ENCODE measurements at regions not wholly inside any gene's neighbourhood (a gene's known extent, or its start where the extent isn't known, plus 50 kb on each side); places are given as distances from the start of the nearest gene placed in this dataset.

GRCh38 chr6:93992976-93993375, 573.6 kb upstream of the EPHA7 start:
- H3K4me1 ChIP-seq = peaks cover 4% of the 10 kb centered on the region; the same call in 1 of the 2 replicates
- no peaks in the 10 kb centered on the region for H3K27me3 ChIP-seq (ENCODE audit: low read depth)
- no peaks in the 10 kb centered on the region for H3K36me3 ChIP-seq (replicated peaks)
- H3K4me3 ChIP-seq = no peak overlapping the region
- in situ Hi-C loops (cut with MboI; ENCODE audit: low sequenced_read_pairs) = no loop called here
- no peaks in the 10 kb centered on the region for H3K9me3 ChIP-seq
- peak in 1 of 2 experiments; percentile 60 for DNase-seq (ENCODE audit: low spot score in 2 of 2)

- Histone ChIP-seq H3K9me3 (no peaks in the 10 kb centered on the region), H3K36me3 (replicated peaks) (no peaks in the 10 kb centered on the region), H3K27me3 (ENCODE audit: low read depth) (no peaks in the 10 kb centered on the region), H3K4me3 (no peak overlapping the region), H3K4me1 (peaks cover 4% of the 10 kb centered on the region; the same call in 1 of the 2 replicates)
- no peak for DNase-seq (ENCODE audit: low spot score in 2 of 2)
- in situ Hi-C loops (cut with MboI; ENCODE audit: low sequenced_read_pairs) = no loop called here
Measured at GRCh38 chr6:93989630-93990029, 570.3 kb upstream of the EPHA7 start.

DNA sequence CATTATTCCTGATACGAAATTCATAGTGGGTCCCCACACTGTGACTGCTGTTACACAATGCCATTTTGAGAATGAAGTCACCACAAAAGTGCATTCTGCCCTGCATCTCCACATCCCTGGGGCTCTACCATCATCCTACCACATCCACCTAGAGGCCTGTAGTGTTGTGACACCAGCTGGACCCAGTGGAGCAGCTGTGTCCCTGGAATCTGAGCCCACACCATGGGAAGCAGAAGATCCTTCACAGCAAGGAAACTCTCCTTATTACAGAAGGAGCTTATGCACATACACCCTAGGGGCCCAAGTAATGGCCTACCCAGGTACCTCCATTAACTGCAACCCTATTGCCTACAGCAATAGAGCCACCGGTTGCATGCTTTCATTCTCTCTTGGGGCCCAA, 566.6 kb upstream of the EPHA7 start:
- Histone ChIP-seq H3K27me3 (ENCODE audit: low read depth) (no peaks in the 10 kb centered on the region), H3K9me3 (no peaks in the 10 kb centered on the region), H3K36me3 (replicated peaks) (no peaks in the 10 kb centered on the region), H3K4me3 (no peak overlapping the region), H3K4me1 (no peaks in the 10 kb centered on the region)
- in situ Hi-C loops (cut with MboI; ENCODE audit: low sequenced_read_pairs) = no loop called here
- no peak for DNase-seq (ENCODE audit: low spot score in 2 of 2)

DNA sequence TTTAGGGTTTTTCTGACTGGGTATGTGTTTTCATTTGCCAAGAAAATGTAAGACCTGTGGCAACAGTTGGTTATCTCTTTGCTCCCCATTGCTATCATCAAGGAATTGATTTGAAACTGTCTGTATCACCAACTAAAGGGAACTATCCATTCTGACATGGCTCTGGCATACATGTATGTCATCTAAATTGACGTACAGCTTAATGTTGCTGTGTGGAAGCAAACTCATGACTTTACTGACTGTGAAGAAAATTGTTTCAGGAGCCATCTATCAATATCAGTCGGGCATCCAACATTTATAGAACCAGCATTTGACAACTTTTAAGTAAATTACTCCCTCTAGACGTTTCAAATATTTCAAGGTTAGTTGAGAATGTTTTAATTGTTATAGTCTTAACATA, 555.8 kb upstream of the EPHA7 start:
- in situ Hi-C loops (cut with MboI; ENCODE audit: low sequenced_read_pairs) = no loop called here
- H3K4me3 ChIP-seq = no peak overlapping the region
- H3K27me3 ChIP-seq (ENCODE audit: low read depth) = no peaks in the 10 kb centered on the region
- H3K9me3 ChIP-seq = no peaks in the 10 kb centered on the region
- H3K36me3 ChIP-seq (replicated peaks) = no peaks in the 10 kb centered on the region
- no peak for DNase-seq (ENCODE audit: low spot score in 2 of 2)
- no peaks in the 10 kb centered on the region for H3K4me1 ChIP-seq

- DNase-seq (ENCODE audit: low spot score in 2 of 2) = no peak
- in situ Hi-C loops (cut with MboI; ENCODE audit: low sequenced_read_pairs) = no loop called here
- Histone ChIP-seq H3K4me1 (no peaks in the 10 kb centered on the region), H3K9me3 (no peaks in the 10 kb centered on the region), H3K36me3 (replicated peaks) (no peaks in the 10 kb centered on the region), H3K27me3 (ENCODE audit: low read depth) (no peaks in the 10 kb centered on the region), H3K4me3 (no peak overlapping the region)
Measured at GRCh38 chr6:93974332-93974731, 555.0 kb upstream of the EPHA7 start.

DNA sequence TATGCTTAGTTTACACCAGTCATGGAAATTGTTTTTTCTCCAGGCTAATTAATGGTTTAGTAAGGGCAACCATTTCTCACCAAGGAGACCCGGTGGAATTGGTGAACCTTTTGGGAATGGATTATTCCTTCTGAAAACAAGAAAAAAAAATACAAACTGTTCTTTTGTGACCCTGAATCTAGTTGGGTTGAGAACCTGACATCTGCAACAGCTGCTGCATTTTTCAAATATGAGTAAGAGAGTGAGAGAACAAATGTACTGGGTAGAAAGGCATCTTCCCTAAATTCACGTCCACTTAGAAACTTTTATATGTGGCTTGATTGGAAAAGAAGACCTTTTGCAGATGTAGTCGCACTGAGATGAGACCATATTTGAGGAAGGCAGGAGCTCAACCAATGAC, 553.4 kb upstream of the EPHA7 start:
- in situ Hi-C loops (cut with MboI; ENCODE audit: low sequenced_read_pairs) = no loop called here

GRCh38 chr6:93970684-93971083, 551.3 kb upstream of the EPHA7 start:
- in situ Hi-C loops (cut with MboI; ENCODE audit: low sequenced_read_pairs) = no loop called here
- Histone ChIP-seq H3K4me1 (no peaks in the 10 kb centered on the region), H3K4me3 (no peak overlapping the region), H3K27me3 (ENCODE audit: low read depth) (no peaks in the 10 kb centered on the region), H3K9me3 (no peaks in the 10 kb centered on the region), H3K36me3 (replicated peaks) (no peaks in the 10 kb centered on the region)
- no peak for DNase-seq (ENCODE audit: low spot score in 2 of 2)

More for the DNA sequence above, 553.4 kb upstream of the EPHA7 start:
- no peaks in the 10 kb centered on the region for H3K9me3 ChIP-seq
- no peak for DNase-seq (ENCODE audit: low spot score in 2 of 2)
- no peaks in the 10 kb centered on the region for H3K36me3 ChIP-seq (replicated peaks)
- H3K4me1 ChIP-seq = no peaks in the 10 kb centered on the region
- no peak overlapping the region for H3K4me3 ChIP-seq
- no peaks in the 10 kb centered on the region for H3K27me3 ChIP-seq (ENCODE audit: low read depth)

DNA sequence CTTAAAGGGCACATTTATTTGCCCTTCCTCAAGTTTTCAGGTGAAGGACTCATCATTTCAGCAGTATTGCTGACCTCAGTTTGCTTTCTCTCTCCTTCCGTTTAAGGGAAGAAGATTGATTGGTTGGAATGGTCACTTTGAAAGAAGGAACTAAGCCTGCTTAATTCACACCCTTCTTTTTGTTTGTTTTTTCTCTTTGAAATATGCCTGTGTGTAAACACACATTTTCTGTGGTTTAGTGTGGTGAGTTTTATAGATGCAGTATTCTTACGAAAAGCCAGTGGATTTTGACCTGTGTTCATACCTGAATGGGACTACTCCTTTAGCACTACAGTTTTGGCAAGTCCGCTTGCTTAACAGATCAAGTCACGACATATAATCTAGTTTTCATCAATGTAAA, 548.8 kb upstream of the EPHA7 start:
- no peaks in the 10 kb centered on the region for H3K27me3 ChIP-seq (ENCODE audit: low read depth)
- in situ Hi-C loops (cut with MboI; ENCODE audit: low sequenced_read_pairs) = no loop called here
- H3K4me1 ChIP-seq = peaks cover 12% of the 10 kb centered on the region
- H3K36me3 ChIP-seq (replicated peaks) = no peaks in the 10 kb centered on the region
- no peak for DNase-seq (ENCODE audit: low spot score in 2 of 2)
- no peak overlapping the region for H3K4me3 ChIP-seq
- no peaks in the 10 kb centered on the region for H3K9me3 ChIP-seq

- in situ Hi-C loops (cut with MboI; ENCODE audit: low sequenced_read_pairs) = no loop called here
- DNase-seq (ENCODE audit: low spot score in 2 of 2) = no peak
- Histone ChIP-seq H3K36me3 (replicated peaks) (no peaks in the 10 kb centered on the region), H3K4me3 (no peak overlapping the region), H3K27me3 (ENCODE audit: low read depth) (no peaks in the 10 kb centered on the region), H3K4me1 (peaks cover 12% of the 10 kb centered on the region), H3K9me3 (no peaks in the 10 kb centered on the region)
Measured at GRCh38 chr6:93964926-93965325, 545.6 kb upstream of the EPHA7 start.

DNA sequence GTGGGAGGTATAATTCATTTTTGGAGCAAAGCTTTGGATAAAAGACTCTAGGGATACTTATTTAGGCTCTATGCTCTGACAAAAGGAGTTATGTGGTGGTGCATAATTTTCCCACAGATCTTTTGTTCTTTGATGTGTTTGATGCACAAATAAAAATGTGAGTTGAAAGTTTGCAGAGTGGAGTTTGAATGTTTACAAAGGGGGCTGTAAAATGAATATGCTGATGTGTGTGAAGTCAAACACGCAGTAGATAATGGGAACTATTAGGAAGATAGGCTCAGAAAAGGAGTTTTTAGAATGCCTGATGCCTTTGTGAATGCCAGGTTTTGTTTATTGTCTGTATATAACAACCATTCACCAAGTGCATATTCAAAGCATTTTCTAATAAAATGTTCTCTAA, 545.0 kb upstream of the EPHA7 start:
- no peaks in the 10 kb centered on the region for H3K36me3 ChIP-seq (replicated peaks)
- H3K9me3 ChIP-seq = no peaks in the 10 kb centered on the region
- no peak overlapping the region for H3K4me3 ChIP-seq
- peak; percentile 6 to 80 for DNase-seq (ENCODE audit: low spot score in 2 of 2)
- peaks cover 12% of the 10 kb centered on the region for H3K4me1 ChIP-seq
- no peaks in the 10 kb centered on the region for H3K27me3 ChIP-seq (ENCODE audit: low read depth)
- in situ Hi-C loops (cut with MboI; ENCODE audit: low sequenced_read_pairs) = no loop called here

DNA sequence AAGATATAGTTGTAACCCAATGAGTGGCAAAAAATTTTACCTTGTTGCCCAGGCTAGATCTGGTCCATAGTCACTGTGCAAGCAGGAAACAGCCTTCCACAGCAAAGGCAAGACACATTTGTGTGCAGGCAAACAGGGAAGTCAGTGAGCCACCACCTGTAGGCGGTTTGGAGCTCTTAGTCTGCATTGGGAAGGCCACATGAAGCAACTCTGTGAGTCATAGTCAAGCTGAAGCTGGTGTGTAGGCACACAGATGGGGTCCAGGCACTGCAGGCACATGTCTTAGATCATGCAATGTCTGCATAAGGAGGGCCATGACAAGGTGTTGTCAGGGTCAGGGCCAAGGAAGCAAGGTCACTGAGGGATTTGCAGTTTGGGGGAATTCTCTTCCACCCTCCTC, 543.2 kb upstream of the EPHA7 start:
- H3K4me1 ChIP-seq = peaks cover 12% of the 10 kb centered on the region
- H3K4me3 ChIP-seq = no peak overlapping the region
- no peaks in the 10 kb centered on the region for H3K27me3 ChIP-seq (ENCODE audit: low read depth)
- no peak for DNase-seq (ENCODE audit: low spot score in 2 of 2)
- H3K36me3 ChIP-seq (replicated peaks) = no peaks in the 10 kb centered on the region
- no peaks in the 10 kb centered on the region for H3K9me3 ChIP-seq
- in situ Hi-C loops (cut with MboI; ENCODE audit: low sequenced_read_pairs) = no loop called here

GRCh38 chr6:93954584-93954983, 535.2 kb upstream of the EPHA7 start:
- Histone ChIP-seq H3K36me3 (replicated peaks) (no peaks in the 10 kb centered on the region), H3K4me3 (no peak overlapping the region), H3K9me3 (no peaks in the 10 kb centered on the region), H3K27me3 (ENCODE audit: low read depth) (no peaks in the 10 kb centered on the region), H3K4me1 (no peaks in the 10 kb centered on the region)
- in situ Hi-C loops (cut with MboI; ENCODE audit: low sequenced_read_pairs) = no loop called here
- no peak for DNase-seq (ENCODE audit: low spot score in 2 of 2)

DNA sequence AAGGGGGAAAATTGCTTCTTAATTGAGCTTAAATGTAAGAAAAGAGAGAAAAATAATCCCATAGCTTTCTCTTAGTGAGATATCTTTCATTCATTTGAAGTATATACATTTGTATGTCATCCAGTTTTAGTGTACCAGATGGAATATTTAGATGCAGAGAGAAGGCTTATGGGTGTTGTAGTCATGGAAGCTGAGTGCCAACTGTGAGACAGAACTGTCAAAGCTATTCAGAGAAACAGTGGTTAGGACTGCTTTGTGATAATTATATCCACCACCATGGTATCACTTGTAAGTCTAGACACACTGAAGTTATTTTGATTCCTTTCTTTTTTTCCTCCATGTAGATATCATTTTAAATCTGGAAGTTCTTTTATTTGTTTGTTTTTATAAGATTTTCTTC, 524.3 kb upstream of the EPHA7 start:
- in situ Hi-C loops (cut with MboI; ENCODE audit: low sequenced_read_pairs) = no loop called here
- no peaks in the 10 kb centered on the region for H3K27me3 ChIP-seq (ENCODE audit: low read depth)
- no peak overlapping the region for H3K4me3 ChIP-seq
- H3K9me3 ChIP-seq = no peaks in the 10 kb centered on the region
- no peaks in the 10 kb centered on the region for H3K36me3 ChIP-seq (replicated peaks)
- H3K4me1 ChIP-seq = no peaks in the 10 kb centered on the region
- DNase-seq (ENCODE audit: low spot score in 2 of 2) = no peak

GRCh38 chr6:93940381-93940780, 521.0 kb upstream of the EPHA7 start:
- Histone ChIP-seq H3K36me3 (replicated peaks) (no peaks in the 10 kb centered on the region), H3K9me3 (no peaks in the 10 kb centered on the region), H3K4me1 (no peaks in the 10 kb centered on the region), H3K27me3 (ENCODE audit: low read depth) (no peaks in the 10 kb centered on the region), H3K4me3 (no peak overlapping the region)
- in situ Hi-C loops (cut with MboI; ENCODE audit: low sequenced_read_pairs) = no loop called here
- no peak for DNase-seq (ENCODE audit: low spot score in 2 of 2)

- Histone ChIP-seq H3K27me3 (ENCODE audit: low read depth) (no peaks in the 10 kb centered on the region), H3K36me3 (replicated peaks) (no peaks in the 10 kb centered on the region), H3K4me3 (no peak overlapping the region), H3K9me3 (no peaks in the 10 kb centered on the region), H3K4me1 (no peaks in the 10 kb centered on the region)
- in situ Hi-C loops (cut with MboI; ENCODE audit: low sequenced_read_pairs) = no loop called here
- DNase-seq (ENCODE audit: low spot score in 2 of 2) = no peak
Measured at GRCh38 chr6:93932175-93932574, 512.8 kb upstream of the EPHA7 start.
